Spinal cord (tissue), 9 donors: ENCODE measurements at regions not wholly inside any gene's neighbourhood (a gene's known extent, or its start where the extent isn't known, plus 50 kb on each side); places are given as distances from the start of the nearest gene placed in this dataset.
"Not testable (repeated sequence)": the region's sequence is repeated elsewhere in the genome, so short reads cannot be mapped to it uniquely, and the experiment has no call there.

Experiments used
- DNase-seq, 6 donors: peaks; one replicate each; pipeline versions ENCODE4 v3.0.0 to v3.0.0-alpha.2; 2013 to 2015; ENCODE audit warnings: low spot score in 6 of 6, low read depth in 4 of 6
- H3K27ac ChIP-seq: one replicate; pipeline ENCODE4 v1.5.1; 2013; ENCODE audit warnings: low read depth, low read length, control low read depth
- H3K27me3 ChIP-seq: one replicate; pipeline ENCODE4 v1.6.1; 2013; ENCODE audit warnings: low read length; ENCODE audit not compliant: control insufficient read depth, insufficient read depth
- H3K36me3 ChIP-seq: one replicate; pipeline ENCODE4 v1.6.1; 2013; ENCODE audit warnings: low read length; ENCODE audit not compliant: control insufficient read depth, insufficient read depth
- H3K4me1 ChIP-seq: one replicate; pipeline ENCODE4 v1.6.1; 2013; ENCODE audit warnings: low read length; ENCODE audit not compliant: control insufficient read depth, insufficient read depth
- H3K4me3 ChIP-seq: one replicate; pipeline ENCODE4 v1.5.1; 2013; ENCODE audit warnings: low read depth, low read length, control low read depth
- H3K9me3 ChIP-seq: one replicate; pipeline ENCODE4 v1.6.1; 2013; ENCODE audit warnings: low read length; ENCODE audit not compliant: control insufficient read depth, insufficient read depth
- WGBS: methylation state at CpG from one replicate; pipeline ENCODE4 v1.1.5; 2013; ENCODE audit warnings: missing lambda C conversion rate; ENCODE audit not compliant: insufficient coverage; 5-methylcytosine and 5-hydroxymethylcytosine counted together
- donor health status: healthy.

GRCh38 chr17:70702683-70703255, 533.4 kb downstream of the KCNJ2 start:
- Histone ChIP-seq H3K9me3 (no peaks in the 10 kb centered on the region), H3K27ac (no peak overlapping the region), H3K4me1 (no peaks in the 10 kb centered on the region), H3K4me3 (no peak overlapping the region), H3K27me3 (no peaks in the 10 kb centered on the region), H3K36me3 (no peaks in the 10 kb centered on the region)
- DNase-seq, result no peak
- WGBS, result no CpG with 5 or more reads among the region's 3 CpGs

GRCh38 chr17:70709596-70709995, 540.3 kb downstream of the KCNJ2 start:
- Histone ChIP-seq H3K36me3 (no peaks in the 10 kb centered on the region), H3K4me3 (no peak overlapping the region), H3K4me1 (no peaks in the 10 kb centered on the region), H3K27me3 (no peaks in the 10 kb centered on the region), H3K27ac (no peak overlapping the region), H3K9me3 (no peaks in the 10 kb centered on the region)
- WGBS, result 60% methylated on average over 1 of the region's 7 CpGs
- DNase-seq, result peak in 1 of 6 donors; percentile 34

GRCh38 chr17:70713694-70714093, 544.4 kb downstream of the KCNJ2 start:
- no peak overlapping the region for H3K27ac ChIP-seq
- no peaks in the 10 kb centered on the region for H3K4me1 ChIP-seq
- DNase-seq, result no peak
- H3K9me3 ChIP-seq, result no peaks in the 10 kb centered on the region
- no peaks in the 10 kb centered on the region for H3K27me3 ChIP-seq
- H3K4me3 ChIP-seq, result no peak overlapping the region
- no peaks in the 10 kb centered on the region for H3K36me3 ChIP-seq

- no peak overlapping the region for H3K4me3 ChIP-seq
- no CpG with 5 or more reads among the region's 3 CpGs for WGBS
- no peak for DNase-seq
- no peaks in the 10 kb centered on the region for H3K36me3 ChIP-seq
- no peaks in the 10 kb centered on the region for H3K4me1 ChIP-seq
- no peaks in the 10 kb centered on the region for H3K9me3 ChIP-seq
- H3K27ac ChIP-seq, result no peak overlapping the region
- H3K27me3 ChIP-seq, result no peaks in the 10 kb centered on the region
Observed at GRCh38 chr17:70716551-70716950, 547.2 kb downstream of the KCNJ2 start.

GRCh38 chr17:70717042-70717441, 547.7 kb downstream of the KCNJ2 start:
- Histone ChIP-seq H3K4me3 (no peak overlapping the region), H3K27me3 (no peaks in the 10 kb centered on the region), H3K27ac (no peak overlapping the region), H3K36me3 (no peaks in the 10 kb centered on the region), H3K4me1 (no peaks in the 10 kb centered on the region), H3K9me3 (no peaks in the 10 kb centered on the region)
- WGBS, result 77% methylated on average over 1 of the region's 1 CpG
- no peak for DNase-seq

- Histone ChIP-seq H3K27ac (no peak overlapping the region), H3K36me3 (no peaks in the 10 kb centered on the region), H3K4me3 (no peak overlapping the region), H3K4me1 (no peaks in the 10 kb centered on the region), H3K27me3 (no peaks in the 10 kb centered on the region), H3K9me3 (no peaks in the 10 kb centered on the region)
- DNase-seq, result no peak
- no CpG with 5 or more reads among the region's 4 CpGs for WGBS
Observed at GRCh38 chr17:70736375-70736957, 567.1 kb downstream of the KCNJ2 start.

GRCh38 chr17:70739065-70739464, 569.7 kb downstream of the KCNJ2 start:
- H3K9me3 ChIP-seq, result no peaks in the 10 kb centered on the region
- H3K4me1 ChIP-seq, result no peaks in the 10 kb centered on the region
- H3K27ac ChIP-seq, result no peak overlapping the region
- peak in 2 of 6 donors; percentile 49 to 63 for DNase-seq
- no peaks in the 10 kb centered on the region for H3K27me3 ChIP-seq
- H3K4me3 ChIP-seq, result no peak overlapping the region
- no peaks in the 10 kb centered on the region for H3K36me3 ChIP-seq
- no CpG with 5 or more reads among the region's 2 CpGs for WGBS

- H3K27ac ChIP-seq, H3K27me3 ChIP-seq, H3K36me3 ChIP-seq, H3K4me1 ChIP-seq, H3K4me3 ChIP-seq, DNase-seq, H3K9me3 ChIP-seq: not testable (repeated sequence)
- WGBS, result no CpG with 5 or more reads among the region's 1 CpG
Observed at GRCh38 chr17:70746574-70746973, 577.2 kb downstream of the KCNJ2 start.

GRCh38 chr17:70750983-70751382, 581.7 kb downstream of the KCNJ2 start:
- no CpG with 5 or more reads among the region's 1 CpG for WGBS

GRCh38 chr17:70752461-70752860, 583.1 kb downstream of the KCNJ2 start:
- not testable (repeated sequence) for H3K4me1 ChIP-seq, H3K9me3 ChIP-seq, H3K36me3 ChIP-seq, H3K27ac ChIP-seq, H3K27me3 ChIP-seq, DNase-seq, H3K4me3 ChIP-seq
- 96% methylated on average over 3 of the region's 5 CpGs for WGBS

More at GRCh38 chr17:70750983-70751382, 581.7 kb downstream of the KCNJ2 start:
- H3K27me3 ChIP-seq, result no peaks in the 10 kb centered on the region
- no peaks in the 10 kb centered on the region for H3K36me3 ChIP-seq
- DNase-seq, result no peak
- no peak overlapping the region for H3K4me3 ChIP-seq
- H3K9me3 ChIP-seq, result no peaks in the 10 kb centered on the region
- no peak overlapping the region for H3K27ac ChIP-seq
- no peaks in the 10 kb centered on the region for H3K4me1 ChIP-seq
